ENCODE measurements at regions not wholly inside any gene's neighbourhood (a gene's known extent, or its start where the extent isn't known, plus 50 kb on each side); places are given as distances from the start of the nearest gene placed in this dataset.

- no peak for DNase-seq (ENCODE audit: low read depth in 2 of 2, low spot score in 1 of 2)
Measured at GRCh38 chr19:31911577-31911976, 433.8 kb upstream of the ZNF507 start.

- no peak for DNase-seq (ENCODE audit: low read depth in 2 of 2, low spot score in 1 of 2)
Measured at GRCh38 chr19:31913103-31913661, 432.2 kb upstream of the ZNF507 start.

- no peak for DNase-seq (ENCODE audit: low read depth in 2 of 2, low spot score in 1 of 2)
Measured at GRCh38 chr19:31930401-31930800, 415.0 kb upstream of the ZNF507 start.

GRCh38 chr19:31937983-31938382 is 407.4 kb upstream of the ZNF507 start:
- DNase-seq (ENCODE audit: low read depth in 2 of 2, low spot score in 1 of 2), result no peak

- no peak for DNase-seq (ENCODE audit: low read depth in 2 of 2, low spot score in 1 of 2)
Measured at GRCh38 chr19:31938675-31939074, 406.7 kb upstream of the ZNF507 start.

GRCh38 chr19:31940396-31940795 is 405.0 kb upstream of the ZNF507 start:
- no peak for DNase-seq (ENCODE audit: low read depth in 2 of 2, low spot score in 1 of 2)

- no peak for DNase-seq (ENCODE audit: low read depth in 2 of 2, low spot score in 1 of 2)
Measured at GRCh38 chr19:31943191-31943661, 402.2 kb upstream of the ZNF507 start.

- DNase-seq (ENCODE audit: low read depth in 2 of 2, low spot score in 1 of 2), result no peak
Measured at GRCh38 chr19:31943778-31944177, 401.6 kb upstream of the ZNF507 start.

- DNase-seq (ENCODE audit: low read depth in 2 of 2, low spot score in 1 of 2), result no peak
Measured at GRCh38 chr19:31944326-31944725, 401.1 kb upstream of the ZNF507 start.

- DNase-seq (ENCODE audit: low read depth in 2 of 2, low spot score in 1 of 2), result no peak
Measured at GRCh38 chr19:31946491-31946890, 398.9 kb upstream of the ZNF507 start.

GRCh38 chr19:31947436-31948115 is 397.8 kb upstream of the ZNF507 start:
- no peak for DNase-seq (ENCODE audit: low read depth in 2 of 2, low spot score in 1 of 2)

- DNase-seq (ENCODE audit: low read depth in 2 of 2, low spot score in 1 of 2), result no peak
Measured at GRCh38 chr19:31952693-31953092, 392.7 kb upstream of the ZNF507 start.

GRCh38 chr19:31955061-31955460 is 390.3 kb upstream of the ZNF507 start:
- DNase-seq (ENCODE audit: low read depth in 2 of 2, low spot score in 1 of 2), result no peak

- DNase-seq (ENCODE audit: low read depth in 2 of 2, low spot score in 1 of 2), result no peak
Measured at GRCh38 chr19:31955884-31956283, 389.5 kb upstream of the ZNF507 start.

- no peak for DNase-seq (ENCODE audit: low read depth in 2 of 2, low spot score in 1 of 2)
Measured at GRCh38 chr19:31956771-31957392, 388.5 kb upstream of the ZNF507 start.

- DNase-seq (ENCODE audit: low read depth in 2 of 2, low spot score in 1 of 2), result no peak
Measured at GRCh38 chr19:31957711-31958110, 387.7 kb upstream of the ZNF507 start.

- DNase-seq (ENCODE audit: low read depth in 2 of 2, low spot score in 1 of 2), result no peak
Measured at GRCh38 chr19:31959527-31960018, 385.8 kb upstream of the ZNF507 start.

- DNase-seq (ENCODE audit: low read depth in 2 of 2, low spot score in 1 of 2), result no peak
Measured at GRCh38 chr19:31960474-31960873, 384.9 kb upstream of the ZNF507 start.

GRCh38 chr19:31961191-31961590 is 384.2 kb upstream of the ZNF507 start:
- DNase-seq (ENCODE audit: low read depth in 2 of 2, low spot score in 1 of 2), result no peak

GRCh38 chr19:31961667-31962066 is 383.7 kb upstream of the ZNF507 start:
- DNase-seq (ENCODE audit: low read depth in 2 of 2, low spot score in 1 of 2), result no peak

- DNase-seq (ENCODE audit: low read depth in 2 of 2, low spot score in 1 of 2), result no peak
Measured at GRCh38 chr19:31962561-31962996, 382.8 kb upstream of the ZNF507 start.

- no peak for DNase-seq (ENCODE audit: low read depth in 2 of 2, low spot score in 1 of 2)
Measured at GRCh38 chr19:31963746-31964145, 381.7 kb upstream of the ZNF507 start.

Measured in stimulated activated CD8-positive, alpha-beta memory T cell treated with anti-CD3 and anti-CD28 coated beads, Interleukin-4, amount 100 ng/mL, for 1 hour (primary cell).